GM19372 (cell line): ENCODE measurements at regions not wholly inside any gene's neighbourhood (a gene's known extent, or its start where the extent isn't known, plus 50 kb on each side); places are given as distances from the start of the nearest gene placed in this dataset.

Source experiments
- ATAC-seq: cut with Tn5 transposase; IDR thresholded peaks from one replicate; pipeline ENCODE4 v1.9.1; 2021; ENCODE audit warnings: mild to moderate bottlenecking, low read depth, moderate library complexity; ENCODE audit not compliant: unreplicated experiment

GRCh38 chr16:85554889-85555718 is 58.0 kb upstream of the GSE1 start:
- no peak for ATAC-seq

GRCh38 chr16:85555719-85556455 is 57.2 kb upstream of the GSE1 start:
- ATAC-seq, result no peak

- ATAC-seq, result no peak
Observed at GRCh38 chr16:85556456-85557082, 56.6 kb upstream of the GSE1 start.

- no peak for ATAC-seq
Observed at GRCh38 chr16:85557083-85557970, 55.8 kb upstream of the GSE1 start.

GRCh38 chr16:85557971-85558657 is 55.0 kb upstream of the GSE1 start:
- no peak for ATAC-seq

GRCh38 chr16:85560932-85561247 is 52.2 kb upstream of the GSE1 start:
- ATAC-seq, result no peak

GRCh38 chr16:85561248-85562092 is 51.7 kb upstream of the GSE1 start:
- no peak for ATAC-seq

- ATAC-seq, result no peak
Observed at GRCh38 chr16:85562093-85562786, 50.9 kb upstream of the GSE1 start.

GRCh38 chr16:85563034-85563433 is 50.1 kb upstream of the GSE1 start:
- no peak for ATAC-seq
